Esophagus squamous epithelium (tissue), 5 donors: ENCODE measurements at regions not wholly inside any gene's neighbourhood (a gene's known extent, or its start where the extent isn't known, plus 50 kb on each side); places are given as distances from the start of the nearest gene placed in this dataset.

Experiments
- DNase-seq: peaks from one replicate; lab custom pipeline; 2025; lab: John Stamatoyannopoulos, UW
- H3K27ac ChIP-seq, 4 donors: fragments of 200-600 bp; sonication (generic); one replicate each; pipeline ENCODE4 v1.5.1; 2016 to 2019; ENCODE audit warnings: mild to moderate bottlenecking in 1 of 4
- H3K27me3 ChIP-seq, 4 donors: fragments of 200-600 bp; sonication (generic); 1 replicate in 3 of 4; 2 replicates in 1 of 4; pipeline versions ENCODE4 v1.5.1 to v1.6.0; 2017 to 2021; ENCODE audit warnings: antibody characterized with exemption in 1 of 4
- H3K36me3 ChIP-seq, 3 donors: fragments of 200-600 bp; sonication (generic); one replicate each; pipeline ENCODE4 v1.5.1; 2016 to 2019
- H3K4me1 ChIP-seq, 3 donors: fragments of 200-600 bp; sonication (generic); one replicate each; pipeline ENCODE4 v1.5.1; 2017 to 2019
- H3K4me3 ChIP-seq, 4 donors: fragments of 200-600 bp; sonication (generic); 1 replicate in 3 of 4; 2 replicates in 1 of 4; pipeline ENCODE4 v1.5.1; 2016 to 2019; ENCODE audit warnings: mild to moderate bottlenecking in 2 of 4, moderate library complexity in 1 of 4
- H3K9me3 ChIP-seq, 3 donors: fragments of 200-600 bp; sonication (generic); one replicate each; pipeline ENCODE4 v1.5.1; 2016 to 2019
- POLR2A ChIP-seq, 4 donors: fragments of 450-650 bp; IDR thresholded peaks; one replicate each; pipeline ENCODE4 v1.6.1; 2017; ENCODE audit warnings: antibody characterized with exemption in 4 of 4, mild to moderate bottlenecking in 4 of 4, moderate library complexity in 3 of 4
- WGBS, 2 donors: methylation state at CpG; one replicate each; pipeline ENCODE4 v1.1.5; 2018; 5-methylcytosine and 5-hydroxymethylcytosine counted together
- intact Hi-C: fragments of 100-400 bp; cut with DNase I; formaldehyde crosslinking; loops from one replicate; pipeline ENCODE4 v1.15.0; 2022
- TF ChIP-seq, protein P1 (sequence below), 6 experiments: fragments of 450-650 bp in 4 of 6; fragments of 200-600 bp in 2 of 6; sonication (generic) in 2 of 6; IDR thresholded peaks; one replicate each; pipeline ENCODE4 v1.5.1; 2016 to 2019; ENCODE audit warnings: antibody characterized with exemption in 6 of 6, mild to moderate bottlenecking in 4 of 6, moderate library complexity in 4 of 6
- donor health status: DM: yes; HTN: yes; CAD: no.

DNA sequence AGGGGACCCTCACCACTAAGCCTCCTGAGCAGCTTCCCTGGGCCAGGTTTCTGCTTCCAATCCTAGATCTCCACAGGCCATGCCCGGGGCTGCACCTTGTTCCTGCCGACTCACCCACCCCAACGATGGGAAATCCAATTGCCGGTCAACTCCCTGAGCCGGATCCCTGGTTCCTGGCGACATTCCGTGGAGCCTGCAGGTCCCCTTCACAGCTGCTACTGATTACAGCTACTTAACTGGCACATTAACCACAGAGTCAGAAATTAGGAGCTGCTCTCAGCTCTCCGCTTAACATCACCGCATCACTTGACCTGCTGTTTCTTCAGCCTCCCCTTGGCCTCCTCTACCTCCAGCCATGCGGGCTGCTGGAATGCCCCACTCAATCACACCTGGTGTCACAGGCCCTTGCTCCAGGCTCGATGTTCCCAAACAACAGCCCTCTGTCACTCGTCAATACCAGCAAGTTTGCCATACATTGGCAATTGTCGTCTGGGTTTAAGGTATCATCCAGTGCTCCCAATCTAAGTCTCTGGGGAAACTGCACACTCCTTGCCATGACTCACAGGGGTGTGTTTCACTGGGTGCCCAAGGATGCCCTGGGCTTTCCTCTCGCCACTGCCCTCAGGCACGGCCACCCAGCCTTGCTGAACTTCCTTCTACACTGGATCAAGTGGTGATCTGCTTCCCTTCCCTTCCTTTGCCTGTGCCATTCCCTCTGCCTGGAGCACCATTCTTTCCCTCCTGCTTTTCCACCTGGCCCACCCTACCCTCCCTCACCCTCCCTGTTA, 181.0 kb downstream of the MN1 start:
- 77 to 83% methylated on average over 14 of the region's 15 CpGs for WGBS, 2 donors
- intact Hi-C loops: no loop called here
- no peak overlapping the region for H3K4me3 ChIP-seq
- TF ChIP-seq POLR2A (IDR thresholded peaks at IDR 0.05): no peak
- TF ChIP-seq, protein P1, sequence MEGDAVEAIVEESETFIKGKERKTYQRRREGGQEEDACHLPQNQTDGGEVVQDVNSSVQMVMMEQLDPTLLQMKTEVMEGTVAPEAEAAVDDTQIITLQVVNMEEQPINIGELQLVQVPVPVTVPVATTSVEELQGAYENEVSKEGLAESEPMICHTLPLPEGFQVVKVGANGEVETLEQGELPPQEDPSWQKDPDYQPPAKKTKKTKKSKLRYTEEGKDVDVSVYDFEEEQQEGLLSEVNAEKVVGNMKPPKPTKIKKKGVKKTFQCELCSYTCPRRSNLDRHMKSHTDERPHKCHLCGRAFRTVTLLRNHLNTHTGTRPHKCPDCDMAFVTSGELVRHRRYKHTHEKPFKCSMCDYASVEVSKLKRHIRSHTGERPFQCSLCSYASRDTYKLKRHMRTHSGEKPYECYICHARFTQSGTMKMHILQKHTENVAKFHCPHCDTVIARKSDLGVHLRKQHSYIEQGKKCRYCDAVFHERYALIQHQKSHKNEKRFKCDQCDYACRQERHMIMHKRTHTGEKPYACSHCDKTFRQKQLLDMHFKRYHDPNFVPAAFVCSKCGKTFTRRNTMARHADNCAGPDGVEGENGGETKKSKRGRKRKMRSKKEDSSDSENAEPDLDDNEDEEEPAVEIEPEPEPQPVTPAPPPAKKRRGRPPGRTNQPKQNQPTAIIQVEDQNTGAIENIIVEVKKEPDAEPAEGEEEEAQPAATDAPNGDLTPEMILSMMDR (IDR thresholded peaks at IDR 0.05): no peak
- H3K36me3 ChIP-seq: no peaks in the 10 kb centered on the region
- DNase-seq: no peak
- no peaks in the 10 kb centered on the region for H3K9me3 ChIP-seq
- no peaks in the 10 kb centered on the region for H3K4me1 ChIP-seq
- peaks cover 0 to 3% (median 0%) of the 10 kb centered on the region in 4 donors for H3K27me3 ChIP-seq
- no peak overlapping the region for H3K27ac ChIP-seq

DNA sequence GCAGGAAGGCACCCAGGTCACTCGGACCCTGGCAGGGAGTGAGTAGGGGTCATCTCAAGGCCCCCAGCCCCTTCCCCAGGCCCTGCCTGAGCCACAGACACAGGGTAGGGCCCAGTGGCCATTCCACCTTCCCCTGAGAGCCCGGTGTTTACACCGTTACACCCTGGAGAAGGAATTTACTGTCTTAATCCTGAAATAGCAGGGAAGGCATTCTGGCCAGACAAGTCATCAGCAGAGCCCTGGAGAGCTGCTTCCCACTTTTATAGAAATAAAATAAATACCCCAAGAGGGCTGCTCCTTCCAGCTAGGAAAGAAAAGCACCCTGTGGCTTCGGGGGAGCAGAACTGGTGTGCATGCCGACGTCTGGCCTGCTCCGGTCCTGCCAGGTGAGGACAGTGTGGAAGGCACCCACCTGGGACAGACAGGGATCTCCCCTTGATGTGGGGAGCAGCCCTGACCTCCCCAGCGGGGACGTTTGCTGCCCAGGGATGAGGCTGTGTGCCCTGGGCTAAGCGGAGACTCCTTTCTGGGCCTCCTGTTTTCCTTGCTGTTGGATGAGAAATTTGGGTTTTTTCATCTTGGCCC, 180.0 kb downstream of the MN1 start:
- Histone ChIP-seq H3K4me1 (no peaks in the 10 kb centered on the region), H3K27me3 (no peaks in the 10 kb centered on the region), H3K36me3 (no peaks in the 10 kb centered on the region), H3K9me3 (no peaks in the 10 kb centered on the region), H3K4me3 (no peak overlapping the region), H3K27ac (no peak overlapping the region)
- intact Hi-C loops: no loop called here
- no peak for DNase-seq
- TF ChIP-seq POLR2A (IDR thresholded peaks at IDR 0.05): no peak
- TF ChIP-seq, protein P1 (IDR thresholded peaks at IDR 0.05): no peak
- 72% methylated on average over 4 of the region's 10 CpGs; no CpG with 5 or more reads in 1 of the 2 donors for WGBS, 2 donors

DNA sequence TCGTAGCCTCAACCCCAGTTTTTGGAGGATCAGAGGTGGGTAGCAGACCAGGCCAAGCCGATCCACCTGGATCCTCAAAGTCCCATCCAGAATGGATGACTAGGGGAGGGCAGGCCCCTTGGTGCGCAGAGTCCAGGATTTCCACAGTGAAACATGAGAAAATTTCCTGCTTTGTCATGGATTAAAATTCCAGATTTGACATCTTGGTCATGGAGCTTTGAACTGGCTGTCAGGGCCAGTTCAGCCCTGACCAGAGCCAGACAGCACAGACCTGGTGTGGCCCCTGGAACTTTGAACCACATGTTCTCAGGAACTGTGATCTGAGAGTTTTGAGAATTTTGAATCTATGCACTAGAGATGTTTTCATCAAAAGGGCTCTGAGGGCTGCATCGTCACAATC, 177.5 kb downstream of the MN1 start:
- Histone ChIP-seq H3K9me3 (no peaks in the 10 kb centered on the region), H3K4me3 (no peak overlapping the region), H3K4me1 (peaks cover 0 to 4% (median 0%) of the 10 kb centered on the region in 3 donors), H3K27ac (no peak overlapping the region), H3K27me3 (no peaks in the 10 kb centered on the region), H3K36me3 (no peaks in the 10 kb centered on the region)
- no peak for TF ChIP-seq POLR2A (IDR thresholded peaks at IDR 0.05)
- TF ChIP-seq, protein P1 (IDR thresholded peaks at IDR 0.05): no peak
- no peak for DNase-seq
- 81% methylated on average over 1 to 3 of the region's 4 CpGs for WGBS, 2 donors
- intact Hi-C loops: no loop called here

DNA sequence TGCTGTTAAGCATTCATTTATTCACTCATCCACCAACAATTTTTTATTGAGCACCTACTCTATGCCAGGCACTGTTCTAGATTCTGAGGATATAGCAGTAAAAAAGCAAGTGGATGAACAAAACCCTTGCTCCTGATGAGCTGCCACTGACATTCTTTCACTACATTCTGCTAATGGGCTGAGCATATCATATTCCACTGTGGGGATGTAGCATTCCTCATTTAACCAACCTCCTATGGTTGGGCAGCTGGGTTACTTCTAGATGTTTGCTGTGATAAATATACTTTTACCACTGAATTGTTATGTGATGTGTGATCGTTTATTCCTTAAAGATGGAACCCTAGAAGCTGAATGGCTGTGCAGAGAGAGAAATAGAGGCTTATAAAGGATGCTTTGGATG, 176.9 kb downstream of the MN1 start:
- TF ChIP-seq POLR2A (IDR thresholded peaks at IDR 0.05): no peak
- TF ChIP-seq, protein P1 (IDR thresholded peaks at IDR 0.05): no peak
- no peaks in the 10 kb centered on the region for H3K27me3 ChIP-seq
- peaks cover 0 to 8% (median 0%) of the 10 kb centered on the region in 3 donors for H3K4me1 ChIP-seq
- intact Hi-C loops: no loop called here
- WGBS, 2 donors: 0% methylated on average over 1 of the region's 1 CpG
- H3K36me3 ChIP-seq: no peaks in the 10 kb centered on the region
- no peak overlapping the region for H3K4me3 ChIP-seq
- H3K9me3 ChIP-seq: no peaks in the 10 kb centered on the region
- H3K27ac ChIP-seq: no peak overlapping the region
- no peak for DNase-seq
